Endodermal cell (in vitro differentiated cells): ENCODE measurements at regions not wholly inside any gene's neighbourhood (a gene's known extent, or its start where the extent isn't known, plus 50 kb on each side); places are given as distances from the start of the nearest gene placed in this dataset.

Experiments used
- DNase-seq: peaks from one replicate; pipeline ENCODE4 v3.0.0-alpha.2; 2017
- H3K27ac ChIP-seq: 2 replicates; pipeline ENCODE4 v1.5.1; 2013; ENCODE audit warnings: mild to moderate bottlenecking, low read depth, low read length, moderate library complexity
- H3K27me3 ChIP-seq: 2 replicates; pipeline ENCODE4 v1.6.1; 2013; ENCODE audit warnings: mild to moderate bottlenecking, low read length, moderate library complexity; ENCODE audit not compliant: insufficient read depth, control insufficient read depth, poor library complexity, severe bottlenecking
- H3K36me3 ChIP-seq: 2 replicates; pipeline ENCODE4 v1.7.0; 2013; ENCODE audit warnings: mild to moderate bottlenecking, low read length, moderate library complexity; ENCODE audit not compliant: control insufficient read depth, insufficient read depth
- H3K4me1 ChIP-seq: one replicate; pipeline ENCODE4 v1.7.0; 2013; ENCODE audit warnings: low read length; ENCODE audit not compliant: control insufficient read depth, insufficient read depth
- H3K4me3 ChIP-seq: 2 replicates; pipeline ENCODE4 v1.5.1; 2013; ENCODE audit warnings: mild to moderate bottlenecking, low read length, moderate library complexity
- H3K9ac ChIP-seq: 2 replicates; pipeline ENCODE4 v1.6.1; 2013; ENCODE audit warnings: mild to moderate bottlenecking, low read length, moderate library complexity; ENCODE audit not compliant: poor library complexity, severe bottlenecking; ENCODE audit errors: extremely low read depth
- H3K9me3 ChIP-seq: 2 replicates; pipeline ENCODE4 v1.6.1; 2013; ENCODE audit warnings: mild to moderate bottlenecking, low read length, moderate library complexity; ENCODE audit not compliant: control insufficient read depth
- H3K27ac Mint-ChIP-seq: 2 replicates; pipeline ENCODE4 v1.8.0; 2020; ENCODE audit warnings: mixed read lengths
- H3K27me3 Mint-ChIP-seq: 2 replicates; pipeline ENCODE4 v1.8.0; 2021; ENCODE audit warnings: mild to moderate bottlenecking, mixed read lengths; ENCODE audit not compliant: insufficient read depth
- H3K36me3 Mint-ChIP-seq: 2 replicates; pipeline ENCODE4 v1.8.0; 2020; ENCODE audit warnings: low read depth, mixed read lengths
- H3K4me1 Mint-ChIP-seq: 2 replicates; pipeline ENCODE4 v1.8.0; 2020; ENCODE audit warnings: mixed read lengths
- H3K4me3 Mint-ChIP-seq: 2 replicates; pipeline ENCODE4 v1.8.0; 2020; ENCODE audit warnings: mild to moderate bottlenecking, moderate library complexity, mixed read lengths
- H3K9me3 Mint-ChIP-seq: 2 replicates; pipeline ENCODE4 v1.8.0; 2020; ENCODE audit warnings: mild to moderate bottlenecking, mixed read lengths
- WGBS, 2 experiments: methylation state at CpG; one replicate each; pipeline versions ENCODE4 v1.1.5 to v1.1.7; 2013; ENCODE audit warnings: missing lambda C conversion rate in 2 of 2, mixed read lengths in 1 of 2; ENCODE audit not compliant: insufficient coverage in 1 of 2, insufficient read length in 1 of 2; 5-methylcytosine and 5-hydroxymethylcytosine counted together
- TF ChIP-seq, protein P1 (sequence below): fragments of 200-600 bp; sonication (generic); conservative IDR thresholded peaks from 2 replicates; pipeline ENCODE4 v1.5.0; 2021; ENCODE audit warnings: antibody characterized with exemption, mild to moderate bottlenecking

DNA sequence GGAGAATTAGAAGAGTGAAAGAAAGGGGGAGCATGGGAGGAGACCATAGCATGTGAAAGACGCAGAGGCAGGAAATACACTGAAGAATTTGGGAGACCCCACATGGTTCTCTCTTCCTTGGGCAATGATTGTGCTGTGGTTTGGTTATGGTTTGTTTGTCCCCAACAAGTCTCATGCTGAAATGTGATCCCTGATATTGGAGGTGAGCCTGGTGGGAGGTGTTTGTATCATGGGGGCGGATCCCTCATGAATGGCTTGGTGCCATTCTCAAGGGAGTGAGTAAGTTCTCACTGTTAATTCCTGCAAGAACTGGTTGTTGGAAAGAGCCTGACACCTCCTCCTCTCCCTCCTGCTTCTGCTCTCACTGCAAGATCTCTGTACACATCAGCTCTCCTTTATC is 78.6 kb upstream of the RAI2 start:
- no peaks in the 10 kb centered on the region for H3K9me3 ChIP-seq
- H3K4me1 ChIP-seq, result no peaks in the 10 kb centered on the region
- H3K27ac ChIP-seq, result no peak overlapping the region
- Mint-ChIP-seq H3K9me3 (peaks cover 55% of the 10 kb centered on the region), H3K36me3 (peaks cover 2% of the 10 kb centered on the region), H3K4me1 (peaks cover 1% of the 10 kb centered on the region), H3K27me3 (no peaks in the 10 kb centered on the region), H3K4me3 (no peak overlapping the region), H3K27ac (no peak overlapping the region)
- no peaks in the 10 kb centered on the region for H3K27me3 ChIP-seq
- H3K36me3 ChIP-seq, result no peaks in the 10 kb centered on the region
- WGBS, 2 experiments, result 100% methylated on average over 2 of the region's 2 CpGs; no CpG with 5 or more reads in 1 of the 2 experiments
- TF ChIP-seq, protein P1, sequence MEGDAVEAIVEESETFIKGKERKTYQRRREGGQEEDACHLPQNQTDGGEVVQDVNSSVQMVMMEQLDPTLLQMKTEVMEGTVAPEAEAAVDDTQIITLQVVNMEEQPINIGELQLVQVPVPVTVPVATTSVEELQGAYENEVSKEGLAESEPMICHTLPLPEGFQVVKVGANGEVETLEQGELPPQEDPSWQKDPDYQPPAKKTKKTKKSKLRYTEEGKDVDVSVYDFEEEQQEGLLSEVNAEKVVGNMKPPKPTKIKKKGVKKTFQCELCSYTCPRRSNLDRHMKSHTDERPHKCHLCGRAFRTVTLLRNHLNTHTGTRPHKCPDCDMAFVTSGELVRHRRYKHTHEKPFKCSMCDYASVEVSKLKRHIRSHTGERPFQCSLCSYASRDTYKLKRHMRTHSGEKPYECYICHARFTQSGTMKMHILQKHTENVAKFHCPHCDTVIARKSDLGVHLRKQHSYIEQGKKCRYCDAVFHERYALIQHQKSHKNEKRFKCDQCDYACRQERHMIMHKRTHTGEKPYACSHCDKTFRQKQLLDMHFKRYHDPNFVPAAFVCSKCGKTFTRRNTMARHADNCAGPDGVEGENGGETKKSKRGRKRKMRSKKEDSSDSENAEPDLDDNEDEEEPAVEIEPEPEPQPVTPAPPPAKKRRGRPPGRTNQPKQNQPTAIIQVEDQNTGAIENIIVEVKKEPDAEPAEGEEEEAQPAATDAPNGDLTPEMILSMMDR, result no peak
- H3K4me3 ChIP-seq, result no peak overlapping the region
- H3K9ac ChIP-seq, result no peak overlapping the region
- DNase-seq, result peak; percentile 50

DNA sequence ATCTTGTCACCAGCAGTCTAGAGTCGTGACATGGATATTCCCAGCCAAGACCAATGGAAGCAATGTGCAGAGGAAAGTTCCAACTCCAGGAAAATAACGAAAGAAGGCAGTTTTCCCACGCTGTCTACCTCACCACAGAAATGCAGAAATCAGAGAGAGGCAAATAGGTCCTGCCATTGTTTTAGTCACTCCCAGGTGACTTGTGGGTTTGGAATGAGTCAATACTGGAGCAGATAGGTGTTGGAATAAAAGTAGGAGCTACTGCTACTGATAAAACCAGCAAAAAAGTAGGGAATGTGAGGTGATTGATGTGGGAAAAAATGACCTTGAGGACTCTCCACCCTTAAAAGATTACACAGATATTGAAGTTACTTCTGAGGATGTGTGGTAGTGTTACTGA is 72.8 kb upstream of the RAI2 start:
- TF ChIP-seq, protein P1, result no peak
- H3K36me3 ChIP-seq, result no peaks in the 10 kb centered on the region
- no peak overlapping the region for H3K4me3 Mint-ChIP-seq
- H3K27ac Mint-ChIP-seq, result no peak overlapping the region
- 63 to 95% methylated on average over 1 to 3 of the region's 3 CpGs for WGBS, 2 experiments
- no peak for DNase-seq
- H3K27ac ChIP-seq, result no peak overlapping the region
- H3K9me3 ChIP-seq, result no peaks in the 10 kb centered on the region
- no peaks in the 10 kb centered on the region for H3K36me3 Mint-ChIP-seq
- peaks cover 63% of the 10 kb centered on the region for H3K9me3 Mint-ChIP-seq
- no peaks in the 10 kb centered on the region for H3K27me3 Mint-ChIP-seq
- no peak overlapping the region for H3K9ac ChIP-seq
- no peaks in the 10 kb centered on the region for H3K4me1 ChIP-seq
- no peaks in the 10 kb centered on the region for H3K4me1 Mint-ChIP-seq
- H3K4me3 ChIP-seq, result no peak overlapping the region
- H3K27me3 ChIP-seq, result no peaks in the 10 kb centered on the region

DNA sequence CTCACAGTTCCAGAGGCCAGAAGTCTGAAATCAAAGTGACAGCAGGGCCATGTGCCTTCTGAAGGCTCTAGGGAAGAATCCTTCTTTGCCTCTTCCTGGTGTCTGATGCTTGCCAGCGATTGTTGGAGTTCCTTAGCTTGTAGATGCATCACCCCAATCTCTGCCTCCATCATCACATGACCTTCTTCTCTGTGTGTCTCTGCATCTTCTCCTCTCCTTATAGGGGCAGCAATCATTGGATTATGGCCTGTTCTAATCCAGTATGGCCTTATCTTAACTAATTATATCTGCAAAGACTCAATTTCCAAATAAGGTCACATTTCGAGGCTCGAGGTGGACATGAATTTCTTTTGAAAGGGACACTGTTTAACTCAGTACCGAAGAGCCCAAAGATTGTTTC is 71.7 kb upstream of the RAI2 start:
- no peaks in the 10 kb centered on the region for H3K9me3 ChIP-seq
- no peak for DNase-seq
- H3K27me3 Mint-ChIP-seq, result no peaks in the 10 kb centered on the region
- no peaks in the 10 kb centered on the region for H3K36me3 ChIP-seq
- no peak overlapping the region for H3K27ac Mint-ChIP-seq
- whole genome bisulfite sequencing, 2 experiments, result 97 to 100% methylated on average over 3 to 4 of the region's 4 CpGs
- peaks cover 59% of the 10 kb centered on the region for H3K9me3 Mint-ChIP-seq
- H3K4me1 ChIP-seq, result no peaks in the 10 kb centered on the region
- no peak overlapping the region for H3K27ac ChIP-seq
- no peak overlapping the region for H3K4me3 Mint-ChIP-seq
- H3K4me3 ChIP-seq, result no peak overlapping the region
- H3K4me1 Mint-ChIP-seq, result no peaks in the 10 kb centered on the region
- no peaks in the 10 kb centered on the region for H3K36me3 Mint-ChIP-seq
- TF ChIP-seq, protein P1, result no peak
- H3K27me3 ChIP-seq, result no peaks in the 10 kb centered on the region
- H3K9ac ChIP-seq, result no peak overlapping the region
